Upper lobe of left lung (tissue), 4 donors: ENCODE measurements at regions not wholly inside any gene's neighbourhood (a gene's known extent, or its start where the extent isn't known, plus 50 kb on each side); places are given as distances from the start of the nearest gene placed in this dataset.

Experiments
- EP300 ChIP-seq, 4 donors: sonication (generic); formaldehyde crosslinking; IDR thresholded peaks; one replicate each; pipeline ENCODE4 v1.5.1; 2017; ENCODE audit warnings: antibody characterized with exemption in 4 of 4, control low read depth in 2 of 4
- POLR2AphosphoS5 ChIP-seq, 2 donors: sonication (generic); formaldehyde crosslinking; IDR thresholded peaks; one replicate each; pipeline ENCODE4 v1.5.1; 2017; ENCODE audit warnings: antibody characterized with exemption in 2 of 2

DNA sequence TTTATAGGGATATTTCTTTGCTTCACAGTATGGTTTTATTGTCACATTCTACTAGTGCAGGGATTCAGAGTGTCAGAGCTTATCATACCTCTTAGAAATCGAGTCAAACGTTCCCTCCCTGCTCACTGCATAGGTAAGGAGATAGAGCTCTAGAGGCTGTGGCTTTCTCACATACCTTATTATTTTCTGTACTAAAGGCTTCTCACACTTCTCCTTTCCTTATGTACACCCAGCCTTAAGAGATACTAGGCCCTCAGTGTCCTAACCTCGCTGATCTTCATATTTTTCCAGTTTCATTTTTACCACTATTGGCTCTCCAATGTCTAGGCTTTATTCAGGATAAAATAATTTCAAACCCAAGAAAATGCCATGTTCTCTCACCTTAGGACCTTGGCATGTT, 297.3 kb upstream of the RIOK2 start:
- TF ChIP-seq POLR2AphosphoS5 (IDR thresholded peaks at IDR 0.05): no peak
- no peak for TF ChIP-seq EP300 (IDR thresholded peaks at IDR 0.05)
